Daoy (cell line): ENCODE measurements at regions not wholly inside any gene's neighbourhood (a gene's known extent, or its start where the extent isn't known, plus 50 kb on each side); places are given as distances from the start of the nearest gene placed in this dataset.
A peak's percentile ranks its signal among the peaks of the same experiment; 100 is the strongest.

Experiments
- DNase-seq: peaks from one replicate; pipeline ENCODE4 v3.0.0-alpha.2; 2015; ENCODE audit warnings: low read depth

- no peak for DNase-seq
Observed at GRCh38 chr2:118241128-118241527, 152.9 kb downstream of the INSIG2 start.

GRCh38 chr2:118240276-118240675, 152.0 kb downstream of the INSIG2 start:
- no peak for DNase-seq

- DNase-seq: no peak
Observed at GRCh38 chr2:118239284-118239683, 151.0 kb downstream of the INSIG2 start.

- DNase-seq: no peak
Observed at GRCh38 chr2:118237451-118237850, 149.2 kb downstream of the INSIG2 start.

- DNase-seq: no peak
Observed at GRCh38 chr2:118232796-118233195, 144.5 kb downstream of the INSIG2 start.

GRCh38 chr2:118232391-118232790, 144.1 kb downstream of the INSIG2 start:
- no peak for DNase-seq

- no peak for DNase-seq
Observed at GRCh38 chr2:118231759-118232158, 143.5 kb downstream of the INSIG2 start.

GRCh38 chr2:118227698-118228508, 139.6 kb downstream of the INSIG2 start:
- no peak for DNase-seq

GRCh38 chr2:118225666-118226065, 137.4 kb downstream of the INSIG2 start:
- DNase-seq: no peak

- DNase-seq: no peak
Observed at GRCh38 chr2:118224895-118225311, 136.6 kb downstream of the INSIG2 start.

- peak; percentile 55 for DNase-seq
Observed at GRCh38 chr2:118223992-118224894, 136.0 kb downstream of the INSIG2 start.

GRCh38 chr2:118223511-118223991, 135.3 kb downstream of the INSIG2 start:
- peak; percentile 21 for DNase-seq

GRCh38 chr2:118222672-118223421, 134.6 kb downstream of the INSIG2 start:
- no peak for DNase-seq

- no peak for DNase-seq
Observed at GRCh38 chr2:118222273-118222594, 134.0 kb downstream of the INSIG2 start.

- peak; percentile 73 for DNase-seq
Observed at GRCh38 chr2:118221536-118222272, 133.4 kb downstream of the INSIG2 start.

- no peak for DNase-seq
Observed at GRCh38 chr2:118219611-118220010, 131.3 kb downstream of the INSIG2 start.

GRCh38 chr2:118216224-118216623, 128.0 kb downstream of the INSIG2 start:
- no peak for DNase-seq

- DNase-seq: no peak
Observed at GRCh38 chr2:118209727-118210126, 121.5 kb downstream of the INSIG2 start.

- DNase-seq: no peak
Observed at GRCh38 chr2:118207889-118208288, 119.6 kb downstream of the INSIG2 start.

GRCh38 chr2:118202707-118203303, 114.5 kb downstream of the INSIG2 start:
- DNase-seq: peak; percentile 45

- DNase-seq: no peak
Observed at GRCh38 chr2:118198268-118198667, 110.0 kb downstream of the INSIG2 start.
